Activated T-helper 1 cell treated with anti-CD3 and anti-CD28 coated beads, Interleukin-12 subunit alpha, Interleukin-12 subunit beta, Interleukin-2, Interleukin-4 antibody, amounts not matched to agents 30 ng/mL and 10 ng/mL and 1 ng/mL, durations not matched to agents 14 hours and 24 hours and 36 hours (primary cell): ENCODE measurements at regions not wholly inside any gene's neighbourhood (a gene's known extent, or its start where the extent isn't known, plus 50 kb on each side); places are given as distances from the start of the nearest gene placed in this dataset.

Experiments
- DNase-seq: peaks from one replicate; pipeline ENCODE4 v3.0.0; 2021; ENCODE audit warnings: low spot score
- H3K27ac Mint-ChIP-seq: one replicate; pipeline ENCODE4 v1.8.0; 2021; ENCODE audit warnings: mild to moderate bottlenecking, mixed read lengths
- H3K27me3 Mint-ChIP-seq: one replicate; pipeline ENCODE4 v1.8.0; 2022; ENCODE audit warnings: mild to moderate bottlenecking, moderate library complexity, mixed read lengths; ENCODE audit not compliant: insufficient read depth
- H3K36me3 Mint-ChIP-seq: one replicate; pipeline ENCODE4 v1.8.0; 2021; ENCODE audit warnings: low read depth, mixed read lengths
- H3K4me1 Mint-ChIP-seq: one replicate; pipeline ENCODE4 v1.8.0; 2021; ENCODE audit warnings: low read depth, mixed read lengths
- H3K4me3 Mint-ChIP-seq: one replicate; pipeline ENCODE4 v1.8.0; 2021; ENCODE audit warnings: mild to moderate bottlenecking, moderate library complexity, mixed read lengths
- H3K9me3 Mint-ChIP-seq: one replicate; pipeline ENCODE4 v1.8.0; 2021; ENCODE audit warnings: mixed read lengths
- intact Hi-C: fragments of 100-400 bp; cut with micrococcal nuclease; formaldehyde crosslinking; loops from one replicate; pipeline ENCODE4 v1.15.1; 2024

DNA sequence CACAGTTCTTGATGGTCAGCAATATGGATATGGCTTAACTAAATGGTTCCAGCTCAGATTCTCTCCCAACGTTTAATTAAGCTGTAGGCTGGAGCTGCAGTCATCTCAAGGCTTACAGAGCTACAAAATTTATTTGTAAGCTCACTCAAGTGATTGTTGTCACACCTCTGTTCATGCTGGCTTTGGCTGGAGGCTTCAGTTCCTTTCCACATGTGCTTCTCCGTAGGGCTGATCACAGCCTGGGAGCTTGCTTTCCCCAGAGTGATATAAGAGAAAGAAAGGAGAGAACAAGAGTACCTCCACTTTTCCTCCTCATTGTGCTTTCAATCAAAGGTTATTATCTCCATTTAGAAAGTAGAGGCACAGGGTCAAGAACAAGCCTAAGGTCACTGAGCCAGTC is 182.7 kb upstream of the KCNN2 start:
- Mint-ChIP-seq H3K9me3 (peaks cover 7% of the 10 kb centered on the region), H3K4me1 (no peaks in the 10 kb centered on the region), H3K27me3 (no peaks in the 10 kb centered on the region), H3K4me3 (no peak overlapping the region), H3K36me3 (no peaks in the 10 kb centered on the region), H3K27ac (no peak overlapping the region)
- intact Hi-C loops = no loop called here
- no peak for DNase-seq

DNA sequence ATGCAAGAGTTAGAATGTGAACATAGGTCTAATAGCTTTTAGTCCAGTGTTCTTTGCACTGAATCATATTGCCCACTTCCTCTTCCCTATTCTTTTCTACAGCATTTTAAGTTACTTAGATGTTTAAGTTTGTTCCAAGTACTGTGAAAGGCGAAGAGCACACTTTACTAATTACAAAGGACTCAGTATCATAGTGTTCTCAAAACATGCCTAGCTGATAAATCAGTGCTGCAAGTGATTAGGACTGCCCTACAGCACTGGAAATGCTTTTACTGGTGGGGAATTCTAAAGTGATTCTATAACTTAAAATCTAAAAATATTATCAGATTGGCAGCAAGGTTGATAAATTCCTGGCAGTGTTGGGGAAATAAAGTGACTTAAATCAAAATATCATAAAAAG is 177.9 kb upstream of the KCNN2 start:
- intact Hi-C loops = no loop called here
- H3K9me3 Mint-ChIP-seq = peaks cover 7% of the 10 kb centered on the region
- DNase-seq = no peak
- no peaks in the 10 kb centered on the region for H3K27me3 Mint-ChIP-seq
- H3K27ac Mint-ChIP-seq = no peak overlapping the region
- H3K4me1 Mint-ChIP-seq = no peaks in the 10 kb centered on the region
- H3K36me3 Mint-ChIP-seq = no peaks in the 10 kb centered on the region
- no peak overlapping the region for H3K4me3 Mint-ChIP-seq

DNA sequence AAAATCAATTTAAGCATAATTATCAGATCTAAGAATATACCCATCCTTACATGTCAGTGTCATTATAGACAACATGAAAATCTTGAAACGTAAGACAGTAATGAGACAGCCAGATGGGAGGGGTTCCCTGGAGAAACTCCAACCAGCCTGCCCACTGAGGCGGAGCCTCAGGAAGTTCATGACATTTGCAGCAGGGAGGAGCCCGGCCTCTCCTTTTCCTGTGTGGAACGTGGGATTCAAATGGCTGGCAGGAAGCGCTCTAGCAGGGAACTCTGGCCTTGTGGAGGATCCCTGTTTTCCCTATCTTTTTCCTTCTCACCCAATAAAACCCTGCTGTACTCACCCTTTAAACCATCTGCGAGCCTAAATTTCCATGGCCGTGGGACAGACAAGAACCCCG is 176.6 kb upstream of the KCNN2 start:
- no peaks in the 10 kb centered on the region for H3K36me3 Mint-ChIP-seq
- no peaks in the 10 kb centered on the region for H3K27me3 Mint-ChIP-seq
- DNase-seq = no peak
- H3K27ac Mint-ChIP-seq = no peak overlapping the region
- H3K4me3 Mint-ChIP-seq = no peak overlapping the region
- H3K9me3 Mint-ChIP-seq = peaks cover 7% of the 10 kb centered on the region
- no peaks in the 10 kb centered on the region for H3K4me1 Mint-ChIP-seq
- intact Hi-C loops = no loop called here

DNA sequence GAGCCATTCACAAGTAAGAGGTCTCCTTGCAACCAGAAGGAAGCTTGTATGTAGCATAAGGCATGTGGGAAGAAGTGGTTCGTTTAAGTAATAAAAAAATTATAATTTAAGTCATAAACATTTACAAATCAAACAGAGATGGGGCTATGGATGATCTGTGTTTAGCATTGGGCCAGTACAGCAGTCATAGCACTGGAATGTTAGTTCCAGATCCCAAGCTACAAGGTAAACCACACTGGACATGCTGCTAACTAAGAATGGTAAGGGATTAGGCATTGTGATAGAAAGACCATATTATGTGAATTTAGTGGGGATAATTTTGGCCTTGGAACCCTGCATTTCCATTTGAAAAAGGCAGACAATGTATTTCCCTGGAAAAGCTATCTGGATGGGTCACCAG is 170.4 kb upstream of the KCNN2 start:
- Mint-ChIP-seq H3K4me3 (no peak overlapping the region), H3K27me3 (no peaks in the 10 kb centered on the region), H3K36me3 (no peaks in the 10 kb centered on the region), H3K9me3 (peaks cover 7% of the 10 kb centered on the region), H3K27ac (no peak overlapping the region), H3K4me1 (no peaks in the 10 kb centered on the region)
- no peak for DNase-seq
- intact Hi-C loops = no loop called here

DNA sequence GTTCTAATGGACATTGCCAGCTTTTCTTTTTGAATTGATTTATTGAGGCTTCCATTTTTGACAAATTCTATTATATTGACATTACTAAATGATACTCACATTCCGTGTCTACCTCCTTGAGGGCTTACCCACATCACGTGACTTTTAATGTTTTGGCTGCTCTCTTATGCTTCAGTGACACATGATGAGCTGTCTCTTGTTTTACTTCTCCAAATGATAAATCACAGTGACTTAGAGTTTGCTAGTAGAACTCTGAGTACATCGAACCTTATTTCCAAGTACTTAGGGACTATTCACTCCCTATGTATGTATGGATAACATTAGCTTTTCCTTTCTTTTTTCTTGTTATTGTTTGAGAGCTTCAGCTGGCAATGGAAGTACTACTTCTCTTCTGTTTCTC is 169.8 kb upstream of the KCNN2 start:
- Mint-ChIP-seq H3K9me3 (peaks cover 7% of the 10 kb centered on the region), H3K4me3 (no peak overlapping the region), H3K4me1 (no peaks in the 10 kb centered on the region), H3K36me3 (no peaks in the 10 kb centered on the region), H3K27ac (no peak overlapping the region), H3K27me3 (no peaks in the 10 kb centered on the region)
- DNase-seq = no peak
- intact Hi-C loops = no loop called here

DNA sequence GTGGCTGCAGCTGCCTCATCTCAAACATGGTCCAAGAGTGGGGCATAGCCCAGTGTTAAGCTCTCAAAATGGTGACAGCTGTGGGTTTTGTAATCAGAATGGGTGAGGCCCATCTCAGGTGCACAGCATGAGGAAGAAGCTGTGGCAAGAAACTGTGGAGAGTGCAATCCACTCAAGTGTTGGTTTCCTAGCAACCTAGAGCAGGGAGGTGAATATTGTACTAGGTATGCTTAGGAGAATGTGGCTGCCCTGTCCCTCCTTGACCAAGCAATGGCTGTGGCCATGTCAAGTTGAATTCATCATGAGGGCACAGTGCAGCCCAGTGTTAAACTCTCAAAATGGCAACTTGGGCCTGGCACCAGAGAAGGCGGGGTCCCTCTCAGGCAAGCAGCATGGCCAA is 160.5 kb upstream of the KCNN2 start:
- Mint-ChIP-seq H3K9me3 (peaks cover 16% of the 10 kb centered on the region), H3K4me1 (no peaks in the 10 kb centered on the region), H3K4me3 (no peak overlapping the region), H3K27ac (no peak overlapping the region), H3K36me3 (no peaks in the 10 kb centered on the region), H3K27me3 (no peaks in the 10 kb centered on the region)
- intact Hi-C loops = no loop called here
- DNase-seq = no peak

DNA sequence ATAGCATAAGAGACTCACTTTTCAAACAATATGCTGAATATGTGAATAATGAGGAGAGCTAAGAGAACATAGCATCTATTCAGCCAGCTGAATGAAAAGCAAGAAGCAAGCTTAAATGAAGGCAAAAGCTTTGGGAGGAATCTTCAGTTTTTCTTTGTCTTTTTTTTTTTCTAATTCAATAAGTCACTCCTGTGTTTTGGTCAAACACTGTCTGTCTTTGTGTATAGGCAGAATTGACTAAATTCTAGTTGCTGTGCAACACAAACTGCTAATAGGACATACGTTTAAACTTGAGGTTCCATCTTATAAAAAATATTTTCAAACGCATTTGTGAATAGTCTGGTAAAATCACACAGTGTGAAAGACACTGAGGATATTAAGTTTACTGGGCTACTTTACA is 156.9 kb upstream of the KCNN2 start:
- H3K27ac Mint-ChIP-seq = no peak overlapping the region
- peaks cover 11% of the 10 kb centered on the region for H3K9me3 Mint-ChIP-seq
- intact Hi-C loops = no loop called here
- no peaks in the 10 kb centered on the region for H3K36me3 Mint-ChIP-seq
- no peak for DNase-seq
- no peak overlapping the region for H3K4me3 Mint-ChIP-seq
- H3K4me1 Mint-ChIP-seq = no peaks in the 10 kb centered on the region
- no peaks in the 10 kb centered on the region for H3K27me3 Mint-ChIP-seq

DNA sequence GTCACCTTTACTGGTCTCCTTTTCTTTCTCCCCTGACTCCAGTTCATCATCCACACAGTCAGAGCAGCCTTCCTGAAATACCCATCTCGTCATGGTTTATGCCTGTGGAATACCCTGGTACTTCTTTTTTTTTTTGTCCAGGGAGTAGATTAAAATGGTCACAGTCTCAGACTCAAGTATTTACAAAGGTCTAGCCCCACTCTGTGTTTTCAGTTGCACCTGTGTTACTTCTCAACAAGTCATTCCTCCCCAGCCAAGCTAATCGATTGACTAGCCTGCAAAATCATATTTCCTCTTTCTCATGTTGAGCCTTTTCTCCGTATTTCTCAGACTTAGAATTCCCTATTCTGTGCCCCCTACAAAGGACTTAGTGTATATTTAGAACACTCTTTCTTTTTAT is 155.2 kb upstream of the KCNN2 start:
- Mint-ChIP-seq H3K9me3 (no peaks in the 10 kb centered on the region), H3K36me3 (no peaks in the 10 kb centered on the region), H3K4me1 (no peaks in the 10 kb centered on the region), H3K27ac (no peak overlapping the region), H3K27me3 (no peaks in the 10 kb centered on the region), H3K4me3 (no peak overlapping the region)
- intact Hi-C loops = no loop called here
- DNase-seq = no peak

DNA sequence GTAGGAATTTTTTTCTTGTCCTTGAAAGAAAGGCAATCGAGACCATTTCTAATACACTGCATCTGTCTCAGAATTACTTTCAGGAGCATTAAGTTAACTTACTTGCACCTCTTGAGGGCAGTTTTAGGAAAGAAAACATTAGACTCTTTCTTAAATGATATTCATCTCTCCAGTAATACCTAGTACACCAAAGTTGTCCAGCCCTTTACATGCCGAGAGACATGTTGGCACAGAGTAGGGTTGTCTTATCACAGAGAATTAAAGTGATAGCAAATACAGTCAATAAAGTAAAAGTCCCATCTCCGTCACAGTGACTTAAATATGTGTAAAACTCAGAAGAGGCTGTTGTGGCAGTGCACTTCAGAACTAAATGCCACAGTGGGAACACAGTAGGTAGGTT is 154.3 kb upstream of the KCNN2 start:
- DNase-seq = no peak
- H3K9me3 Mint-ChIP-seq = no peaks in the 10 kb centered on the region
- no peak overlapping the region for H3K4me3 Mint-ChIP-seq
- no peaks in the 10 kb centered on the region for H3K4me1 Mint-ChIP-seq
- no peaks in the 10 kb centered on the region for H3K27me3 Mint-ChIP-seq
- intact Hi-C loops = no loop called here
- H3K36me3 Mint-ChIP-seq = no peaks in the 10 kb centered on the region
- H3K27ac Mint-ChIP-seq = no peak overlapping the region

DNA sequence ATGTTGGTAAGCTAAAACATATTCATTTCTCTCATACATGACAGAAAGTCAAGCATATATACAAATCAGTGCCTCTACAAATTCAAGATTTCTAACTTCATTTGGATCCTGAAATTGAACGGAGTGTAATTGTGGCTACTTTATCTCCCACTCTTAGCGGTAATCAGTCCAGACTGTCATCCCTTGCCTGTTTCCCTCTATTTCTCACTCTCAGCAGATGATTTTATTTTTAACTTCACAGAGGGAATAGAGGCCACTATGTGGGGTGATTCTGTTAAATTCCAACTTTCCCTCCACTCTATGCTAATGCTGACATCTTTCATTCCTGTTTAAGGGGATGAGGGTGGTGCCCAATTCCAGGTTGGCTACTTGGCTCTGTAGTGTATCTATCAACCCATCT is 153.8 kb upstream of the KCNN2 start:
- DNase-seq = no peak
- H3K36me3 Mint-ChIP-seq = no peaks in the 10 kb centered on the region
- H3K4me3 Mint-ChIP-seq = no peak overlapping the region
- no peaks in the 10 kb centered on the region for H3K27me3 Mint-ChIP-seq
- H3K4me1 Mint-ChIP-seq = no peaks in the 10 kb centered on the region
- intact Hi-C loops = no loop called here
- H3K9me3 Mint-ChIP-seq = no peaks in the 10 kb centered on the region
- no peak overlapping the region for H3K27ac Mint-ChIP-seq

DNA sequence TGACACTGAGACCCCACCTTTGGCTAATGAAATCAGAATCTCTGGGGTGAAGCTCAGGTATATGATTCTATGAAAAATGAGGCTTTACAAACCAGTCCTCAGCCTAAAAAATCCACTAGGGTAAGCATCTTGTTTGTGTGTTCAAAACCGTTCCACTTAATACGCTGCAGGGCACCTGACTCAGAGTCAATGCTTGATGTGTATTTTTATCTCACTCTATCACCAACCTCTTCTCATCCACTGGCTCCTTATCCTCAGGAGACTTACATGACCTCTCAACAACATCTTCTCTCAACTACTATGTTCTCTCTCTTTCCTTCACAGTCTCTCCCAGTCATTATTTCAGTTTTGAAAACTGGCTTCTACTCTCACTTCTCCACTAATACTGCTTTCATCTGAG is 153.3 kb upstream of the KCNN2 start:
- Mint-ChIP-seq H3K36me3 (no peaks in the 10 kb centered on the region), H3K27ac (no peak overlapping the region), H3K4me3 (no peak overlapping the region), H3K9me3 (peaks cover 3% of the 10 kb centered on the region), H3K4me1 (no peaks in the 10 kb centered on the region), H3K27me3 (no peaks in the 10 kb centered on the region)
- intact Hi-C loops = no loop called here
- no peak for DNase-seq

DNA sequence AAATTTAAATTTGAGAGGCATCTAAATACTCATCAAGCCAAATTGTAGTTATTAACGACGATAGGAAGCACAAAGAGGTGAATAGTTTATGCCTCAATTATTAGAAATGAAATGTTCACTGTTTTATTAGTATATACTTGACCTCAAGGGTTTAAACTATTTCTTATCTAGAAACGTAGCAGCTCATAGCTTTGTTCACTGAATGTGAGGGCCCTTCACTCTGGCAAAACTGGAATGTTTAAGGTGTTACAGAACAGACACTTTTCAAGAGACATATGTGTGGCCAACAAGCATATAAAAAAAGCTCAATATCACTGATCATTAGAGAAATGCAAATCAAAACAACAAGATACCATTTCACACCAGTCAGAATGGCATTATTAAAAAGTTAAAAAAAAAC is 151.2 kb upstream of the KCNN2 start:
- H3K4me3 Mint-ChIP-seq = no peak overlapping the region
- no peaks in the 10 kb centered on the region for H3K36me3 Mint-ChIP-seq
- peaks cover 3% of the 10 kb centered on the region for H3K9me3 Mint-ChIP-seq
- H3K4me1 Mint-ChIP-seq = no peaks in the 10 kb centered on the region
- no peak overlapping the region for H3K27ac Mint-ChIP-seq
- H3K27me3 Mint-ChIP-seq = no peaks in the 10 kb centered on the region
- intact Hi-C loops = no loop called here
- DNase-seq = no peak

DNA sequence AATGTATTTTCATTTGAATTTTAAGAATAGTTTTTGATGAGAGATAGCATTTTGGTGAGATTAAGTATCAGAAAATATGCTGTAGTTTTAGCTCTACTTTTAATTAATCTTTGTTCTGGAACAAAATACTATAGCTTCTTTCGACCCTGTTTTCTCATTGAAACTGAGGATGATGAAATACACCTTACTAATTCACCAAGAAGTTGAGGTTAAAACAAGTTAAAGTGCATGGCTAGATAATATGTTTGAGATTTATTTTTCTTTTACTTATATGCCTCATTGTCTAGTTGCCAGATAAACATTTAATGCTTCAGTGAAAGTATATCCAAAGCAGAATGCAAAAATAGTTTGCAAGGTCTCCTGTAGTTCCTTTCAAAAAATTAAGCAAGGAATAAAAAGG is 140.1 kb upstream of the KCNN2 start:
- intact Hi-C loops = no loop called here
- Mint-ChIP-seq H3K4me3 (no peak overlapping the region), H3K27me3 (no peaks in the 10 kb centered on the region), H3K9me3 (peaks cover 3% of the 10 kb centered on the region), H3K4me1 (no peaks in the 10 kb centered on the region), H3K27ac (no peak overlapping the region), H3K36me3 (no peaks in the 10 kb centered on the region)
- DNase-seq = no peak

DNA sequence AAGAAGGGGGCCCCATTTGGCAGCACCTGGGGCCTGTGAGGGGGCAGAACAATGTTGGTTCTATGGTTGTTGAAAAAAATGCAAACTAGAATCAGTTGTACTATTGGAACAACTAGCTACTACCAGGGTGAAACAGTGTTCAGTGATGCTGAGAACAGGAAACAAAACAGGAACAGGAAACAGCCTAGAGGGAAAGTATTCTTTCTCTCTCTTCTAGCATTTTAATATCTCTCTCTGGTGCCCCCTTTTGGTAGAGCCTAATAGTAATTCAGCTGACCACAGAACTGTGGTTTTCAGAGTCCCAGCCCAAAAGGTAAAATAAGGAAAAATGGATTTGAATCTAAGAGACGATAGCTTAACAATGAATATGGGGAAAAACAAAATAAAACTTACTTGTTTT is 138.0 kb upstream of the KCNN2 start:
- H3K36me3 Mint-ChIP-seq = no peaks in the 10 kb centered on the region
- H3K4me3 Mint-ChIP-seq = no peak overlapping the region
- H3K27ac Mint-ChIP-seq = no peak overlapping the region
- no peaks in the 10 kb centered on the region for H3K9me3 Mint-ChIP-seq
- intact Hi-C loops = no loop called here
- DNase-seq = no peak
- H3K4me1 Mint-ChIP-seq = no peaks in the 10 kb centered on the region
- no peaks in the 10 kb centered on the region for H3K27me3 Mint-ChIP-seq
